ENCODE measurements at regions not wholly inside any gene's neighbourhood (a gene's known extent, or its start where the extent isn't known, plus 50 kb on each side); places are given as distances from the start of the nearest gene placed in this dataset.

GRCh38 chr3:19775765-19776164, 158.3 kb downstream of the EFHB start:
- TF ChIP-seq CTCF (conservative IDR thresholded peaks at IDR 0.05; ENCODE audit: low read length) = no peak
- no peak for TF ChIP-seq EZH2phosphoT487 (IDR thresholded peaks at IDR 0.05; ENCODE audit: borderline replicate concordance)
